ENCODE measurements at regions not wholly inside any gene's neighbourhood (a gene's known extent, or its start where the extent isn't known, plus 50 kb on each side); places are given as distances from the start of the nearest gene placed in this dataset.

DNA sequence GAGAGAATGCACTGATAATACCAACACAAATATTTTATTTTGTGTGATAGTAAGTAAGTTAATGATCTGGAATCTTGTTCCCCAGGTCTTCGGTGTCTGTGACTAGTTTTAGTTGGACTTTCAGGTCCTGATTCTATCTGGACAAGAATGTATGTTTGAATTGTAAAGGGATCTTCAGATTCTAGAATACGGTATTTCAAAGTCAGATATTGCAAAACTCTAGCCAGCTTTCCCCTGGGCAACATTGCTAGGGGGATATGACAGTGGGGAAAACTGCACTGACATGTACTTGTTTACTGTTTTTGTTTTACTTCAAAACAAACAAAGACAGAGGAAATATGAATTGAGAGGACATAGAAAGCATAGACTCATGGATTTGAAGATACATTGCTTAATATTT is 489.0 kb downstream of the FAM133A start:
- no peak overlapping the region for H3K27ac ChIP-seq
- DNase-seq (ENCODE audit: low spot score), result no peak
- TF ChIP-seq CTCF (conservative IDR thresholded peaks at IDR 0.05; ENCODE audit: low read depth), result no peak
- POLR2A ChIA-PET (ENCODE audit: low non-redundant PET), result no interaction called here
- CTCF ChIA-PET, result no interaction called here

DNA sequence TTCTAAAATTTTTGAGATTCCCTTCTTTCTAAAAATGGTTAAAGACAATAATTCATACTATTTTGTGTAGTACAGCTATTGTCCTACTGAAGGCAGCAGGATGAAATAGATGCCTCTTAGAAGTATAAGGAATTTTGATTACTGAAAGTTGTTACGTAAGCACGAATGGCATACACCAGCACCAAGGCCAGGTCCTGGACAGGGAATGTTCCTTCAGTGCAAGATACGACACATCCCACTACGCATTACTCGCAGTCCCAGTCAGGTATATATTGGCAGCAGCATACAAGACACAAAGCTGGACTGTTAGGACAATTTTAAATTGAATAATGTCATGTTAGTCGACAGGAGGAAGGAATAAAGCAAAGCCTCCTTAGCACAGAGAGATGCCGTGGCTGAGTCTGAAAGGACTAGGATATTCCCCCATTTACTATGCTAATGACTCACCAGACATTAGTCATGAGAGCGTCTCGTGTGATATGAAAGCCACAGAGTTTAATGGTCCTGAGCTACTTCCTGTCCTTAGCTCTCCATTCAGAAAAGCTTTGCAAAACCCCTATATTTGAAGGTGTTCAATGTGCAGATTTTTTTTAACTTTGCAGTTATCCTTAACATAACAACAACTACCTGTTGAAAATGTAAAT is 504.3 kb downstream of the FAM133A start:
- no peak for TF ChIP-seq CTCF (conservative IDR thresholded peaks at IDR 0.05; ENCODE audit: low read depth)
- peak; percentile 27 for DNase-seq (ENCODE audit: low spot score)
- ChIA-PET CTCF (no interaction called here), POLR2A (ENCODE audit: low non-redundant PET) (no interaction called here)
- no peak overlapping the region for H3K27ac ChIP-seq

DNA sequence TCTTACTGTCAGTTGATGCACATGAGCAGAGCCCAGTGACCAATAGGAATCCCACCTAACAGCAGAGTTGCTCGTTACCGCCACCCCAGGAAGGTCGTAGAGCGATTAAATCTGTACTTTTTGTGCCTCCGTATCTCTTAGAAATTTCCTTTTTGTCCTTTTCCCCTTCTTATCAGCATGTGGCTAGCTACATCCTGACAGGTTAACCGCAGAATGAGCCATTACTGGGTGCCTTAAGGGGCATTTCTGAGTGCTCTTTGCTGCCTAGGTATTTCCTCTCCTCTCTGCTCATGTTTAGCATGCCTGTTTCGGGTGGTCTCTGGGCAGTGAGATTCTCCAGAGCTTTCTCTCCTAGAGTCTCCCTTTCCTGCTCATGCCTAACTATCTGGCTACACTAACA is 530.5 kb downstream of the FAM133A start:
- no peak for DNase-seq (ENCODE audit: low spot score)
- POLR2A ChIA-PET (ENCODE audit: low non-redundant PET), result no interaction called here
- no peak overlapping the region for H3K27ac ChIP-seq
- no peak for TF ChIP-seq CTCF (conservative IDR thresholded peaks at IDR 0.05; ENCODE audit: low read depth)
- CTCF ChIA-PET, result no interaction called here

- no peak for DNase-seq (ENCODE audit: low spot score)
- no peak for TF ChIP-seq CTCF (conservative IDR thresholded peaks at IDR 0.05; ENCODE audit: low read depth)
- ChIA-PET POLR2A (ENCODE audit: low non-redundant PET) (no interaction called here), CTCF (no interaction called here)
- H3K27ac ChIP-seq, result no peak overlapping the region
These were observed 542.7 kb downstream of the FAM133A start for GRCh38 chrX:94216738-94217137.

DNA sequence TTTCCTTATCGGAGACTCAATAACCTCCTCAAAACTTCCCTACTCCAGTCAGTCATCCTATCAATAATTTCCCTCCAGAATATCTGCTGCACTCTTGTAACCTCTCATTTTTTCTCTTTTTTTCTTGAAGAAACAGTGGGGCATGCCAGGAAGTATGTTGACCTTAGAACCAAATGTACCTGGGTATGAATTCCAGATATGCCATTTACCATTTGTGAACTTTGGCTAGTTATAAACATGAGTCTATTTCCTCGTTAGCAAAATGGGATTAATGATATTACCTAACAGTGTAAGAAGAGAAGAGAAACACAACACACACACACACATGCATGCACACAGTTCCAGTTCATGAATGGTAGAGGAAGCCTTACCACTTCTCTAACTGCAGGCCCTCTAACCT is 578.2 kb downstream of the FAM133A start:
- TF ChIP-seq CTCF (conservative IDR thresholded peaks at IDR 0.05; ENCODE audit: low read depth), result no peak
- POLR2A ChIA-PET (ENCODE audit: low non-redundant PET), result no interaction called here
- CTCF ChIA-PET, result no interaction called here
- no peak for DNase-seq (ENCODE audit: low spot score)
- H3K27ac ChIP-seq, result no peak overlapping the region

DNA sequence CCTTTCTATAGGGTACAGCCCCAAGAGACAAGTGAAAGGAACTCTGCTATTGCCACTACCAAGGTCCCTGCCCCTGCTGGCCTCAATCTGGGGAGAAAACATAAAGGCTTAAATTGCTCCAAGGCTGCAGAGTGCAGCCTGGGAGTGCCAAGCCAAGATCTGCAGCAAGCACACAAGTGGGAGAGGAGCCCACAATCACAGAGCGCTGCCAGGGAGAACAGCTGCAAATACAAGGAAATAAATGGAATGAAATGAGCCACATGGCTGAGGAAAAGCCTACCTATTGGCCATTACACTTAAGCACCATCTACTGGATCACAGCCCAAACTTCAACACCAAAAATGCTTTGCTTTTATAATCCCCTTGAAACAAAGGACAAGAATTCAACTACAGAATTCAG is 582.4 kb downstream of the FAM133A start:
- no peak for TF ChIP-seq CTCF (conservative IDR thresholded peaks at IDR 0.05; ENCODE audit: low read depth)
- ChIA-PET CTCF (no interaction called here), POLR2A (ENCODE audit: low non-redundant PET) (no interaction called here)
- DNase-seq (ENCODE audit: low spot score), result no peak
- no peak overlapping the region for H3K27ac ChIP-seq

GRCh38 chrX:94265323-94265722 is 591.3 kb downstream of the FAM133A start:
- CTCF ChIA-PET, result no interaction called here
- POLR2A ChIA-PET (ENCODE audit: low non-redundant PET), result no interaction called here
- no peak for DNase-seq (ENCODE audit: low spot score)

More at GRCh38 chrX:94265323-94265722, 591.3 kb downstream of the FAM133A start:
- TF ChIP-seq CTCF (conservative IDR thresholded peaks at IDR 0.05; ENCODE audit: low read depth), result no peak
- H3K27ac ChIP-seq, result no peak overlapping the region

All from RWPE1 (cell line).